Fibroblast of lung (primary cell): ENCODE measurements at regions not wholly inside any gene's neighbourhood (a gene's known extent, or its start where the extent isn't known, plus 50 kb on each side); places are given as distances from the start of the nearest gene placed in this dataset.
"Not testable (repeated sequence)": the region's sequence is repeated elsewhere in the genome, so short reads cannot be mapped to it uniquely, and the experiment has no call there.

Experiments
- DNase-seq, 2 donors: peaks; one replicate each; pipeline versions ENCODE4 v3.0.0 to v3.0.0-alpha.2; 2010; ENCODE audit warnings: low read depth in 2 of 2
- H2AFZ ChIP-seq: 2 replicates; pipeline ENCODE4 v1.5.1; 2012; ENCODE audit warnings: low read length, control low read depth, inconsistent platforms
- H3K27ac ChIP-seq: 2 replicates; pipeline ENCODE4 v1.5.1; 2011; ENCODE audit warnings: low read length, control low read depth; ENCODE audit not compliant: insufficient read depth
- H3K27me3 ChIP-seq: 2 replicates; pipeline ENCODE4 v1.5.1; 2011; ENCODE audit warnings: mild to moderate bottlenecking, low read length; ENCODE audit not compliant: control insufficient read depth, insufficient read depth
- H3K36me3 ChIP-seq: 2 replicates; pipeline ENCODE4 v1.5.1; 2011; ENCODE audit warnings: low read length; ENCODE audit not compliant: control insufficient read depth, insufficient read depth
- H3K4me1 ChIP-seq: 2 replicates; pipeline ENCODE4 v1.5.1; 2011; ENCODE audit warnings: low read length; ENCODE audit not compliant: control insufficient read depth, insufficient read depth; ENCODE audit errors: extremely low read depth
- H3K4me2 ChIP-seq: 2 replicates; pipeline ENCODE4 v1.5.1; 2011; ENCODE audit warnings: low read length, control low read depth; ENCODE audit not compliant: insufficient read depth; ENCODE audit errors: extremely low read depth
- H3K4me3 ChIP-seq, 4 experiments: fragments of 200-600 bp in 1 of 4; sonication (generic) in 1 of 4; replicated peaks in 1 of 4; 2 replicates each; pipeline ENCODE4 v1.5.1; 2011 to 2016; ENCODE audit warnings: low read length in 4 of 4, low read depth in 3 of 4, mild to moderate bottlenecking in 3 of 4, control low read depth in 2 of 4, inconsistent platforms in 1 of 4, mixed read lengths in 1 of 4; ENCODE audit not compliant: insufficient read depth in 1 of 4; ENCODE audit errors: control extremely low read depth in 1 of 4
- H3K79me2 ChIP-seq: 2 replicates; pipeline ENCODE4 v1.5.1; 2012; ENCODE audit warnings: mild to moderate bottlenecking, low read length, inconsistent platforms; ENCODE audit not compliant: control insufficient read depth, insufficient read depth
- H3K9ac ChIP-seq: 2 replicates; pipeline ENCODE4 v1.5.1; 2011; ENCODE audit warnings: mild to moderate bottlenecking, low read length, control low read depth; ENCODE audit not compliant: insufficient read depth
- H3K9me3 ChIP-seq: 2 replicates; pipeline ENCODE4 v1.5.1; 2012; ENCODE audit warnings: low read depth, low read length; ENCODE audit not compliant: control insufficient read depth, insufficient read depth
- H4K20me1 ChIP-seq: 2 replicates; pipeline ENCODE4 v1.5.1; 2011; ENCODE audit warnings: low read length; ENCODE audit not compliant: control insufficient read depth, insufficient read depth; ENCODE audit errors: extremely low read depth
- EZH2 ChIP-seq: IDR thresholded peaks from 2 replicates; pipeline ENCODE4 v1.5.1; 2012; ENCODE audit warnings: low read length, control low read depth, mild to moderate bottlenecking; ENCODE audit errors: missing control alignments
- TF ChIP-seq, protein P1 (sequence below), 2 donors: IDR thresholded peaks in 1 of 2; conservative IDR thresholded peaks in 1 of 2; 1 replicate in 1 of 2; 2 replicates in 1 of 2; pipeline ENCODE4 v1.5.1; 2011 to 2012; ENCODE audit warnings: low read length in 2 of 2, control low read depth in 1 of 2, inconsistent platforms in 1 of 2, low read depth in 1 of 2, mild to moderate bottlenecking in 1 of 2

DNA sequence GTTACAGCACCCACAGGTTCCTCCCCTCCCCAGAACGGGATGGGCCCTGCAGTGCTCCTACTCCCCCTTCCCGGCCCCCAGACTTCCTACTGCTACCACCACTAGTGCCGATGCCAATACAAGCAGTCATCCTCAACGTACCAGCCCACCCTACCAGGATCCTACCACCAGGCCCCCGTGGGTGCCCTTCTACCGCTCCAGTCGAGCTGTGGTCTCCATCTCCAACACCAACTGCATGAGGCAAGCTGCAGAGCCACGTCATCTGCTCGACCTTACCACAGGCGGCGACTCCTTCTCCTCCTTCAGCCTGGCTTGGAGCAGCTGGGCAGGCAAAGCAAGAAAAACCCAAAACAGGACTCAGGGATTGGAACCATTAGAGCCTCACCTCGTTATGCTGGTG is 396.3 kb downstream of the KCNJ18 start:
- not testable (repeated sequence) for H3K4me3 ChIP-seq, H3K79me2 ChIP-seq, H3K27me3 ChIP-seq, H3K4me2 ChIP-seq, H3K9ac ChIP-seq, H2AFZ ChIP-seq, H3K4me1 ChIP-seq, H4K20me1 ChIP-seq, DNase-seq, H3K36me3 ChIP-seq, H3K27ac ChIP-seq, H3K9me3 ChIP-seq

DNA sequence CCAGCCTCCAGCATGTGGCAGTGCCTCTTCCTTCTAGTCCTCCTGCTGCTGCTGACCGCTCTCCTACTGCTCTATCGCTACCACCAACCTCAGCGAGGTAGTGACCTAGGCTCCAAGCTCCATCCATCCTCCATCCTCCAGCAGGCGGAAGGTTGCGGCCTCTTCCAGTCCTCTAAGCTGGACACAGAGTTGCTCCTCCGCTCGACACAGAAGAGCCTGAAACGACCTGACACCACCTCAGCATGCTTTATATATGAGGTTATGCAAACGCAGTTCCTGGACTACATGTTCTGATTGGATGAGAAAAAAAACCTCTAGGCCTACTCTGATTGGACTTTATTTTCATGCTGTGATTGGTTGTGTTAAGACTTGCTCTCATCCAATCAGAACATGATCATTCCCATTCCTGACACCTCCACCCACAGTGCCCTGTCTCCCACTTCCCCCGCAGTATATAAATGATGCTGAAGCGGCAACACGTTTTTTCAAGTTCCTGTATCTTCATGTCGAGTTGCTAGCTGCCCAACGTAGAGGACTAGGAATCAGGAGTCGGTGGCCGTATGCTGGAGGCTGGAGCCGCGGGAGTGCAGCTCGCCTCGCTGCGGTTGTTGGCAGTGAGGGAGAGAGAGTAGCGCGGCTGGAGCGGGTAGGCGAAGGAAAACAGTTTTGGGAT is 398.1 kb downstream of the KCNJ18 start:
- no peaks in the 10 kb centered on the region for H3K27me3 ChIP-seq
- no peaks in the 10 kb centered on the region for H3K36me3 ChIP-seq
- H3K9ac ChIP-seq, result no peak overlapping the region
- no peak overlapping the region for H2AFZ ChIP-seq
- H3K79me2 ChIP-seq, result no peaks in the 10 kb centered on the region
- DNase-seq, result no peak
- H3K4me3 ChIP-seq, result no peak overlapping the region
- H4K20me1 ChIP-seq, result no peaks in the 10 kb centered on the region
- no peak for TF ChIP-seq EZH2
- TF ChIP-seq, protein P1, sequence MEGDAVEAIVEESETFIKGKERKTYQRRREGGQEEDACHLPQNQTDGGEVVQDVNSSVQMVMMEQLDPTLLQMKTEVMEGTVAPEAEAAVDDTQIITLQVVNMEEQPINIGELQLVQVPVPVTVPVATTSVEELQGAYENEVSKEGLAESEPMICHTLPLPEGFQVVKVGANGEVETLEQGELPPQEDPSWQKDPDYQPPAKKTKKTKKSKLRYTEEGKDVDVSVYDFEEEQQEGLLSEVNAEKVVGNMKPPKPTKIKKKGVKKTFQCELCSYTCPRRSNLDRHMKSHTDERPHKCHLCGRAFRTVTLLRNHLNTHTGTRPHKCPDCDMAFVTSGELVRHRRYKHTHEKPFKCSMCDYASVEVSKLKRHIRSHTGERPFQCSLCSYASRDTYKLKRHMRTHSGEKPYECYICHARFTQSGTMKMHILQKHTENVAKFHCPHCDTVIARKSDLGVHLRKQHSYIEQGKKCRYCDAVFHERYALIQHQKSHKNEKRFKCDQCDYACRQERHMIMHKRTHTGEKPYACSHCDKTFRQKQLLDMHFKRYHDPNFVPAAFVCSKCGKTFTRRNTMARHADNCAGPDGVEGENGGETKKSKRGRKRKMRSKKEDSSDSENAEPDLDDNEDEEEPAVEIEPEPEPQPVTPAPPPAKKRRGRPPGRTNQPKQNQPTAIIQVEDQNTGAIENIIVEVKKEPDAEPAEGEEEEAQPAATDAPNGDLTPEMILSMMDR (conservative IDR thresholded peaks at IDR 0.05 in 1 of 2, IDR thresholded peaks at IDR 0.05 in 1 of 2; ENCODE audit: low read depth in 1 of 2, low read length in 2 of 2), result no peak
- no peaks in the 10 kb centered on the region for H3K9me3 ChIP-seq
- no peaks in the 10 kb centered on the region for H3K4me1 ChIP-seq
- no peak overlapping the region for H3K27ac ChIP-seq
- no peak overlapping the region for H3K4me2 ChIP-seq

DNA sequence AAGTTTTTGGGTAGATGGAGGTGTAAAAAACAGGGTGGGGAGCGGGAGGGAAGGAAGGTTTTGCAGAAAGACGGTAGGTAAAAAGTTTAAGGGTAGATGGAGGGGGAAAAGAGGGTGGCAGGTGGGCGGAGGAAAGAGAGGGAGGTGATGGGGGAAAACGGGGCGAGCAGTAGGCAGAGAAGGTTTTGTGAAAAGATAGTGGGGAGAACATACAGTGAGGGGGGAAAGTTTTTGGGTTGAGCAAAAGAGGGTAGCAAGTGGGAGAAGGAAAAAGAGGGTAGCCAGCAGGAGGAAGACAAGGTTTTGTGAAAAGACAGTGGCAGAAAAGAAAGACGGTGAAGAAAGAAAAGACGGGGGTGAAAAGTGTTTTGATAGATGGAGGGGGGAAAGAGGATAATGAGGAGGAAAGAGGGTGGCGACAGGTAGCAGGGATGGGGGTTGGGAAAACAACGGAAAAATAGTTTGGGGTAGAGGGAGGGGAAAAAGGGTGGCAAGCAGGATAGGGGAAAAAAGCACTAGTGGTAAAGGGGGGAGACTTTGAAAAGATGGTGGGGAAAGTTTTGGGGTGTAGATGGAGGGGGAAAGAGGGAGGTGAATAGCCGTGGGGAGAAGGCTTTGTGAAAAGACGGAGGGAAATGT is 398.8 kb downstream of the KCNJ18 start:
- not testable (repeated sequence) for H3K4me1 ChIP-seq, H4K20me1 ChIP-seq, H3K27ac ChIP-seq, H3K9me3 ChIP-seq, H3K79me2 ChIP-seq, H3K4me2 ChIP-seq, H3K4me3 ChIP-seq, H3K36me3 ChIP-seq, H3K27me3 ChIP-seq, H2AFZ ChIP-seq, H3K9ac ChIP-seq, DNase-seq

DNA sequence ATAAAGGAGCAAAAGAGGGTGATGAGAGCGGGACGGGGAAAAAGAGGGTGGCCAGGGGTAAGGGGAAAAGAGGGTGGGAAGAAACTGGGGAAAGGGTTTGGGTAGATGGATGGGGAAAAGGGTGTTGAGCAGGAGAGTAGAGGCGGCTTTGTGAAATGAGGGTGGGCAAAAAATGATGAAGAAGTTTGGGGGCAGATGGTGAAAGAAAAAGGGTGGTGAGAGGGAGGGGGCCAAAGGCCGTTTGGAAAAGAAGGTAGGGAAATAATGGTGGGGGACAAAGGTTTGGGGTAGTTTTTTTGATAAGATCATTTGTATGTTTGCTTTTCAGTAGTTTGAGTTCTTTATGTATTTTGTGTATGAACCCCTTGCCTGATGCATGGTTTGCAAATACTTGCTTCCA is 399.5 kb downstream of the KCNJ18 start:
- H2AFZ ChIP-seq, H3K4me3 ChIP-seq, H3K4me1 ChIP-seq, H3K36me3 ChIP-seq, H3K27ac ChIP-seq, DNase-seq, H3K79me2 ChIP-seq, H3K9ac ChIP-seq, H3K27me3 ChIP-seq, H4K20me1 ChIP-seq, H3K4me2 ChIP-seq, H3K9me3 ChIP-seq: not testable (repeated sequence)

DNA sequence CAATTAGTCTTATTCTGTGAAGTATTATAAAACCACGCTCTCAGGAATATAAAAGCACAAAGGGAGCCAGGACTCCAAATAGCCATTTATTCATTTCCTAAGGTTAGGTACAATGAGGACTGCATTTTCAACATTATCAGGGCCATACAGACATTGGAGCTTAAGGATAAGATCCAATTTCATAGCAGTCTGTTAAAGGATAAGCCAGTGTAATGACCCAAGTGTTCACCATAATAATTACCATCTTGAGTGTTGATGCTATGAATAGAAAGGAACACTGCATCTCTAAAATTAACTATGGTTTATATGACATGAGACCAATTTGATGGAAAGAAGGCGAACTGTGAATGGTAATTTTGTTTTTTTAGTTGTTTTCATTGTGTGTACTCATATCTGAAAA is 403.1 kb downstream of the KCNJ18 start:
- H3K4me2 ChIP-seq, H3K9me3 ChIP-seq, H3K27me3 ChIP-seq, H3K27ac ChIP-seq, H3K9ac ChIP-seq, H2AFZ ChIP-seq, H3K4me3 ChIP-seq, H3K36me3 ChIP-seq, DNase-seq, H3K79me2 ChIP-seq, H4K20me1 ChIP-seq, H3K4me1 ChIP-seq: not testable (repeated sequence)

- not testable (repeated sequence) for H3K9me3 ChIP-seq, H3K27ac ChIP-seq, H4K20me1 ChIP-seq, H3K27me3 ChIP-seq, H3K4me2 ChIP-seq, H3K9ac ChIP-seq, H3K4me3 ChIP-seq, H3K36me3 ChIP-seq, DNase-seq, H3K79me2 ChIP-seq, H2AFZ ChIP-seq, H3K4me1 ChIP-seq
These were observed 407.3 kb downstream of the KCNJ18 start for GRCh38 chr17:22099633-22100032.
